ENCODE measurements at regions not wholly inside any gene's neighbourhood (a gene's known extent, or its start where the extent isn't known, plus 50 kb on each side); places are given as distances from the start of the nearest gene placed in this dataset.

GRCh38 chr11:116642481-116642880 is 130.3 kb downstream of the BUD13 start:
- H3K4me3 Mint-ChIP-seq: no peak overlapping the region
- Histone ChIP-seq H3K27ac (ENCODE audit: low read depth) (no peak overlapping the region), H2AFZ (no peak overlapping the region), H3K9me2 (ENCODE audit: insufficient read depth) (no peaks in the 10 kb centered on the region), H3F3A (replicated peaks; ENCODE audit: low read depth) (no peaks in the 10 kb centered on the region), H3K4me2 (no peak overlapping the region), H3K36me3 (ENCODE audit: insufficient read depth) (no peaks in the 10 kb centered on the region), H3K4me1 (ENCODE audit: insufficient read depth) (no peaks in the 10 kb centered on the region; the same call in 1 of the 2 replicates), H4K20me1 (replicated peaks; ENCODE audit: insufficient read depth) (0 out of 2 replicates have a peak, but pooled peaks cover 2% of the 10 kb centered on the region), H3K4me3 (no peak overlapping the region), H3K79me2 (replicated peaks; ENCODE audit: insufficient read depth) (no peaks in the 10 kb centered on the region), H3K27me3 (ENCODE audit: insufficient read depth) (no peaks in the 10 kb centered on the region)
- H3K36me3 Mint-ChIP-seq (ENCODE audit: low read depth): no peaks in the 10 kb centered on the region
- TF ChIP-seq POLR2AphosphoS5 (IDR thresholded peaks at IDR 0.05; ENCODE audit: low read depth) (no peak), ZNF462 (CRISPR knock-in tag; IDR thresholded peaks at IDR 0.05) (no peak), ZNF114 (CRISPR knock-in tag; IDR thresholded peaks at IDR 0.05) (no peak), EZH2phosphoT487 (IDR thresholded peaks at IDR 0.05; ENCODE audit: unreplicated experiment) (no peak), STAT1 (IDR thresholded peaks at IDR 0.05; ENCODE audit: unreplicated experiment) (no peak), EZH2 (IDR thresholded peaks at IDR 0.05; ENCODE audit: low read depth, unreplicated experiment) (no peak), NANOG (IDR thresholded peaks at IDR 0.05; ENCODE audit: borderline replicate concordance) (no peak), REST (IDR thresholded peaks at IDR 0.05; ENCODE audit: unreplicated experiment) (no peak), JUNB (IDR thresholded peaks at IDR 0.05; ENCODE audit: unreplicated experiment) (no peak), ZNF331 (CRISPR knock-in tag; IDR thresholded peaks at IDR 0.05; ENCODE audit: low read depth) (no peak), ETS1 (IDR thresholded peaks at IDR 0.05) (no peak), CREB1 (CRISPR knock-in tag; IDR thresholded peaks at IDR 0.05; ENCODE audit: low read depth) (no peak), CTCF (conservative IDR thresholded peaks at IDR 0.05; ENCODE audit: low read depth in 2 of 2) (no peak)
- H3K9me3 Mint-ChIP-seq: no peaks in the 10 kb centered on the region
- no peak for ATAC-seq
- peaks cover 9% of the 10 kb centered on the region for H3K4me1 Mint-ChIP-seq
- H3K27ac Mint-ChIP-seq: no peak overlapping the region
- peaks cover 1% of the 10 kb centered on the region for H3K27me3 Mint-ChIP-seq (ENCODE audit: insufficient read depth, low read depth, poor library complexity)
- DNase-seq (ENCODE audit: low spot score): no peak
